Left colon (tissue), 2 donors: ENCODE measurements at regions not wholly inside any gene's neighbourhood (a gene's known extent, or its start where the extent isn't known, plus 50 kb on each side); places are given as distances from the start of the nearest gene placed in this dataset.

Experiments used
- ATAC-seq: fragments of 200-7000 bp; cut with Tn5 transposase; one replicate; pipeline ENCODE4 v1.9.1; 2020; ENCODE audit warnings: mild to moderate bottlenecking, moderate library complexity
- DNase-seq, 2 donors: peaks; one replicate each; pipeline ENCODE4 v3.0.0-alpha.2; 2020
- intact Hi-C, 2 donors: fragments of 100-400 bp; cut with DNase I in 1 of 2; cut with micrococcal nuclease in 1 of 2; formaldehyde crosslinking; loops; one replicate each; pipeline versions ENCODE4 v1.11.2 to v1.14.0; 2022; cut with DNase I, micrococcal nuclease
- donor health status: DM: no; HTN: no; CAD: no.
- donor health status: DM: yes; HTN: yes; CAD: no.

DNA sequence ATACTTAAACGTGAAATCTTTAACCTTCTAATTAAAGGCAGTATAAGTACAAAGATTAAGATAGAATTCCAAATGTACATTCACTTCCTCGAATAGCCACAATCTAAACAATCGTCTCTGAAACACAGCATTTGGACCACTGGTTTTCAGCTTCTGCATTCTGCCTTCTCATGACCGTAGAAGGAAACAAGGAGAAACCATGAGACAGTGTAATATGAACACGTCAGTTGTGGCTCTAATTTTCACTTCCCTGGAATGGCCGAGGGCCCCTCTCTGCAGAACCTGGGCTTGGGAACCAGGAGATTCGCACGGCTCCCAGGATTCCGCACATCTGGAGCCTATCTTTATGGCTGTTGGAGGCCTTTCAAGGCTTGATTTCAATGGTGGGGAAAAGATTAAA is 189.3 kb downstream of the KLF6 start:
- intact Hi-C loops = no loop called here
- DNase-seq (no peak), ATAC-seq (no peak)

DNA sequence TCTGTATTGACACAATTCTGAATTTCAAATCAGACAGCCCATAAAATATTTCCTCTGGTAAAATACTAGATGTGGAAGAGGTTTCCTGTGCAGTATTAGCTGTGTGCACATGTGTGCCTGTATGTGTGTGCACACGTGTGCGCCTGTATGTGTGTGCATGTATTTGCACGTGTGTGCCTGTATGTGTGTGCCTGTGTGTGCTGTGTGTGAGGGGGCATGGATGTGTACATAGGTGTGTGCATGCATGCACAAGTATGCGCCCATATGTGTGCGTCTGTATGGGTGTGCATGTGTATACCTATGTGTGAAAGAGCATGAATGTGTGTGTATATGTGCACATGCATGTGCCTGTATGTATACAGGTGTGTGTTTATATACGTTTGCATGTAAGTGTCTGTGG is 191.4 kb downstream of the KLF6 start:
- ATAC-seq (no peak), DNase-seq (no peak)
- intact Hi-C loops = no loop called here

DNA sequence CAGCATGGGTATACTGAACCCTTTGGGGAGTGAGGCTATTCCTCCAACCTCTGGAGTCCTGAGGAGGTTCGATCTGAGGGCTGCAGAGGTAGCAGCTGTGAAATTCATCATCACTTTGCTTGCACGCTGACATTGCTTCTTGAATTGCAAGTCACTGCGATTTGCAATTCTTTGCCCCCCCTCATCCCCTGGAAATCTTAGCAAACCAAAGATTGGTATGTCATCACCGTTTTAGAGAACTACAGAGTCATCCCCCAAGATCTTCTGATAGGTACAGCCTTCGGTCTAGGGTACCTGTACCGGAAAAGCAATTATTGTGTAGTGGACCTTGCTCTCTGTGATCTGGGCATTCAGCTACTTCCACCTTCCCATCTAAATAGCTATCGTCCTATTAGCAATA is 192.6 kb downstream of the KLF6 start:
- intact Hi-C loops = no loop called here
- DNase-seq (no peak), ATAC-seq (no peak)

DNA sequence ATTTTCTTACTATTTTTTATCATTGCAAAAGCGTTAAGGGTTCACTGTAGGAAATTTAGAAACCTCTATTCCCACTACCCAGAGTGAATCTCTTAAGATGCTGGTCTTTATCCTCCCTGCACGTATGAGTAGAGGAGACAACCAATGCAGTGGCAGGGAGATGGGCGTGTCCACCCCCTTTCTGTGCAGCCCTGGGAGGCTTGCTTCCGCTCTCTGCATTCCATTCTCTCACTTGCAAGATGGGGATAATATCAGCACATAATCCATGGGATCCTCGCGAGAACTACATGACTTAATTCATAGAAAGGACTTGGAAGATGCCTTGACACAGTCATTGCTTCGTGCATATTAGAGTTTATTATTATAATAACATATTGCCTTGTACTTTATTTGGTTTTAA is 196.2 kb downstream of the KLF6 start:
- ATAC-seq = no peak
- no peak for DNase-seq
- intact Hi-C loops = no loop called here

DNA sequence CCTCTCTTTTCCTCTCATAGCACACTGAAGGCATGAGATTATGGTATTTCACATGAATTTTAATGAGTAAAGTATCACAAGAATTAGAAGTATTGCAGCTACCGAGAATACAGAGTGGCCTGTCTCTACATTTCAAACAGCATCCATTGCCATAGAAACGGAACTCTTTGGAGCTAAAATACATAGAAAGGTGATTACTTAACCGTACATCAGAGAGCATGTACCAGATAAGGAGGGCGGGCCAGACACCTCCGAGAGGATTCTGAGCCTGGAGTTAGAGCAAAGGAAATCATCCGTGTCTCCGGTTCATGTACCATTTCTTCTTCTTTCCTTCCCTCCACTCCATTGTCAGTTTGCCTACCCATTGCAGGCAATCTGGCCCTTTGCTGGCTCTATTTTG is 196.7 kb downstream of the KLF6 start:
- DNase-seq (no peak), ATAC-seq (no peak)
- intact Hi-C loops = no loop called here

DNA sequence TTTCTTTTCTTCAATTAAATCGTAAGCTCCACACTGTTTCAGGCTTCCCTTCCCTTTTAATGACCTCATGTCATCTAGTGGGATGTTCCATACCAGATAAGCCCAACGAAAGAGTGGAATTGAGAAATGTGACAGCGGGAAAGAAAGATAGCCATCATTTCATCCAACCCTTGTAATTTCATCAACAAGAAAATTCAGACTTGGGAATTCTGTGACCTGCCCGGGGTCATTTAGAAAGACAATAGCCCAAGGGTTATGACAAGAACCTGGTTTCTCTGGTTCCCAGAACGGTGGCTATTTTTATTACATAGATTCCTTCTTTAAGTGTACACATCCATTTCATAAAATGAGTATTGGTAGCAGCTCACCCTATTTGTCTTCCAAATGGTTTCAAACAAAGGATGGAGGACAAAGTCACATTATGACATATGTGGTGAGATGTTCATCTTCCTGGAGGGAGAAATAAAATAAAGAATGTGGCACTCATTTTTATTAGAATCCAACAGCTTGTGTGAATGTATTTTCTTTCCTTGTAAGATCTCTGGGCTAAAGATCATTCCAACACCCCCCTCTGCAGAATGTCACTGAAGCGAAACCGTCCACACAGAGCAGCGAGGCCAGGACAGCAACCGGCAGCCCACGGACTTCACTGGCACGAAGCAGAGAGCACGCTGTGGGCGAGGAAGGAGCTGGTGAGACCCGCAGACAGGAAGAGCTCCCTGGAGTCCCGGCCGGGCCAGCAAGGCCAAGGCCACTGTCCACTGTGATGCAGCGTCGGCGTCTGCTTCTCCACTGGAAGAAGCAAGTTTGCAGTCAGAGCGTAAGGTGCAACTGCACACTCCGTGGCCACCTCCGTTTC is 199.9 kb downstream of the KLF6 start:
- ATAC-seq (no peak), DNase-seq (no peak)
- intact Hi-C loops = no loop called here

DNA sequence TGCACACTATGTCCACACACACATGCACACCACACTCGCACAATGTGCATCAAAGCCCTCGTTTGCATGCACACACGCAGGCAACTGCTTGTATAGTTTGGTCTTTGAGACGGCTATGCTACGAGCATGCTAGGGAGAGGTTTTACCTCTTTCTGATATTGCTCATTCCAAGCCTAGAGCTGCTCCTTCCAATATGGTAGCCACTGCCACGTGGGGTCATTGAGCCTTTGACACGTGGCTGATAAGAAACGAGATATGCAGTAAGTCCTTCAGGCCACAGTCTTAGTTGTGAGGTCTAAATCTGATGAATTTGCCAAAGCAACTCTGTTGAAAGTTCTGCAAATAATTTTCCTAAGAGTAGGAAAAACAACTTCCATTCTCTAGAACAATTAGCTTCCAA is 204.4 kb downstream of the KLF6 start:
- ATAC-seq = no peak

DNA sequence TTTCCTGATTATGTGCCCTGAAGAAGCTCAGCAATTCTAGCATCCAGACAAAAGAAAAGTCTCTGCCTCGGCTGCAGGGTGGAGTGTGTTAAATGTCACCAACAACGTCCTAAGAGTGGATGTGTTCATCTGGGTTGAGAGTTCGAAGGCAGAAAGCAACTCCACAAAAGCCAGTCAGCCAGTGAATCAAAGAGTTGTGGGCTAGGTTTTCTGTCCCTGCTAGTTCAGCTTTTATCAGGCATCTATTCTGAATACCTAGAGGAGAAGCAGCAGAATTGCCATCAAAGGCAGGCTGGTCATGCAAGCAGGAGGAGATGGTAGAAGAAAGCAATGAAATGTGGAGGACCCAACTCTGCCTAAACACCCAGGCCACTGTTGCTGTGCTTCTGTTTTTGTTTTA is 205.2 kb downstream of the KLF6 start:
- DNase-seq (no peak), ATAC-seq (no peak)
- intact Hi-C loops = no loop called here

More for the DNA sequence above, 204.4 kb downstream of the KLF6 start:
- DNase-seq = no peak
- intact Hi-C loops = no loop called here

DNA sequence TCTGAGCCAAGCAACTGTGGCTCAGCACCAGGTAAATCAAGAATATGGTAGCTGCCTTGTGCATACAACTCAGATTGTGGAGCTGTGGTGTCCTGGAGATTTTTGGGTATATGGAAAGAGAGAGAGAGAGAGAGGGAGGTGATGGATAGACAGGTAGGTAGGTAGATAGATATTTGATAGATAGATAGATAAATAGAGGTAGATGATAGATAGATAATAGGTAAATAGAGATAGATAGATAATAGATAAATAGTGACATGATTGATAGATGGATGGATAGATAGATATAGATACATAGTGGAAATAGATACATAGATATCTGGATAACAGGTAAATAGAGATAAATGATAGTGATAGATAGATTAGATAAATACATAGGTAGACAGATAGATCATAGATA is 206.3 kb downstream of the KLF6 start:
- ATAC-seq (no peak), DNase-seq (no peak)
- intact Hi-C loops = no loop called here

DNA sequence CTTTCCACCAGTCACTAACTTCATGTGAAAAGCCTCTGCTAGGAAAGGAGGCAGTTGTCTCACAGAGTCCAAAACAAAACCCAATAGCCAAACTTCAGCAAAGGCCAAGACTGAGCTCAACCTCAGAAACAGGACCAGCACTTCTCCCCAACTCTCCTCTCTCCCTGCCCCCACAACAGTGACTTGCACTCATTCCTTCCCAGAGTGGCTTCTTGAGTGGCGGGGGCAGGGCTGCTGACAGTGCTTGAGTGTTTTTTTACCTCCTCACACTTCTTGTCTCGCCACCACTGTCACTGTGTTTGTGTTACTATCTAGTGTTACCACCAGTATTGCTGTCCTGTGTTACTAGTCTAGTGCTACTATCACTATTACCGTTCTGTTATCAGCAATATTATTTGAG is 206.8 kb downstream of the KLF6 start:
- intact Hi-C loops = no loop called here
- ATAC-seq = no peak
- no peak for DNase-seq

DNA sequence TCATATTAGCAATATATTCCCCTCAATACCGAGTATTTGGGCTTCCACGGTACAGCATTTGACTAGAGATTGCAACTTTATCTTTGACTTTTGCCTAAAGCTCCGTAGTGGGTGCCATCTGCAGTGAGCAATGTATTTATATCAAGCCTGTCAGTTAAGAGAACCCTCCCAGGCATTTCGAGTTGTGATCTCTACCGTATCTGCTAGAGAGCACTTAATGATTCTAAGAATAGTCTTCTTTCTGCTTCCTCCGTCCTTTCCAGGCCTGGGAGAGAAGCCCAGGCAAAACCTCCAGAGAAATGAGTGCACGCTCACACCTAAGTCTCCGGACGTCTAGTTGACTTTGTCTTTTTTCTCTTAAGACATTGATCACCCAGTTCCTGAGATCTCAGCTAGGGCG is 210.6 kb downstream of the KLF6 start:
- DNase-seq (no peak), ATAC-seq (no peak)
- intact Hi-C loops = no loop called here

DNA sequence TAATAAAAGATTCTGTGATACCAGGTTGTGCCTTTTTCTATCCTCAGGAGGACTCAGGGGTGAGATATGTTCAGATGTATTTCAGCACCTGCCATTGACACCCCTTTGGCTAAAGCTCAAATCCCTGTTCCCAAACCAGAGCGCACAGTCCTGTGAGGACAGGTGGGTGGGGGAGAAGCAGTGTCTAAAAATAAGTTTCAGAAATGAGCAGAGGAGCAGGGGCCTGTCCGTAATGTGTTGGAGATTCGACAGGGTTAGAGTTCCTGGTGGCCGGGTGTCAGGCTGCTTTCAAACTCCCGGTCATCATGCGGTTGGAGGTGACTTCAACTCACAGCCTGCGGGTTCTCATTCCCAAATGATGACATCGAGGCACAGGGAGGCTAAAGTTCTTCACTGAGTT is 211.5 kb downstream of the KLF6 start:
- intact Hi-C loops = no loop called here
- DNase-seq (no peak), ATAC-seq (no peak)

DNA sequence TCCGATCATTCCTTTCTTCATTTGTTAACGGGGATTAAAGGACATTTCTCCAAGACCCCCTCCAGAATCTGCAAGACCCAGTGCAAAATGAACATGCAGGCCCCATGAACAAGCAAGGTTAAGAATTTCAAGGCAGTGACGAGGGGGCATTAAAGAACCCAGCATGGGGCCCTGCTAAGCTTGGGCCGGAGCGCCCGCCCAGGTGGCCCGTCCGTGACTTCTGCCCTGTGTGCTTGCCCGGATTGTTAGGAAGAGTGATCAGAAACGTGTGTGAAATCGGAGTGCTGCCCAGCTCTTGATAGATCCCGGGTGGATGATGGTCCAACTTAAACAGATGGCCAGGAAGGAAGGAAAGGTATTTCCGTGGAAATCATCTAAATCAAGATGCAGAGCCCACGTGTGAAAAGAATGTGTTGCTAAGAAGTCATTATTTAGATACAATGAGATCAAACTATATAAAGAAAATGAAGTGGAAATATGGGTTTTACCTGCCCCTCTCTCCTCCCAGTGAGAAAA is 213.6 kb downstream of the KLF6 start:
- intact Hi-C loops = no loop called here
- ATAC-seq (no peak), DNase-seq (no peak)

DNA sequence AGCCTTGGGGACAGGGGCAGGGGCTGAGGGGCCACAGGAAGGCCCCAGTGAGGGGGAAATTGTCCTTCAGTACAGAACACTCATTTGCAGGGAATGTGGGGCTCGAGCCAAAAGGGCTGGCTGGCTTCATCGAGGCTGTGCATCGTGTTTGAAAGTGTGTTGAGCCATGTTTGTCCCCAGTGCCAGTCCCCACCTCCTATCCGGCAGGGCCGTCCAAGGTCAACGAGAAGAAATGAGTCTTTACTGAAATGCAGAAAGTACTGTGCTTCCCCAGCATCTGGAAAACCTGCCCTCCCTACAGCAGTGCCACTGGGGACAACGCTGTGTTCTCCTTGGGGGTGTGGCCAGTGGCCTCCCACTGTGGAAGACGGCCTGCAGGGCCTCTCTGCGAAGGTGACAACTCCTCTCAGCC is 214.1 kb downstream of the KLF6 start:
- DNase-seq = no peak
- ATAC-seq = no peak
- intact Hi-C loops = no loop called here

DNA sequence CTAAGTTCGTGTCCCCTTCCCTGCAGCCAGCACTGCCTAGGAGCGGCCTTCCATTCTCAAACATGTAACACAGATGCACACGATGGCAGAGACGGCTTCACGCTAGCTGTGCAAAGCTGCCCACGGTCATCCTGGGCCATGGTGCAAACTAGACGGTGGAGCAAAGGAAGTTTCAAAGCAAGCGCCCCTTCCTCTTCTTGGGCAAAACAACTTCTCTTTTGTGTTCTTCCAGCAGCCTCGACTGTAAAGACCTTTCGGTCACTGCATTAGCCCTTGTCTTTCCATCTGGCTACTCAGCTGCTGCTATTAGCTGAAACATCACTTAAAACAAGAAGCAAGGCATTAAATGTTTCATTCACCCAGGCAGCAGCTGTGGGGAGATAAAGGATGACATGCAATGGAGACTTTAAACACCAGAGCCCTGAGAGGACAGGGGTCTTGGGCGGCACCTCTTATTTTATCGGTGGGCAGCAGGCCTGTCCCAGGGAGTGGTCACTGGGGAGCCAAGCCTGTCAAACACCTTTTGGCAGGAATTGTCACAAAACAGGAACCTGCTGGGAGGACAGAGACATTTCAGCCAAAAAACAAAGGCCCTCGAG is 214.8 kb downstream of the KLF6 start:
- intact Hi-C loops = no loop called here
- ATAC-seq = no peak
- DNase-seq = no peak

DNA sequence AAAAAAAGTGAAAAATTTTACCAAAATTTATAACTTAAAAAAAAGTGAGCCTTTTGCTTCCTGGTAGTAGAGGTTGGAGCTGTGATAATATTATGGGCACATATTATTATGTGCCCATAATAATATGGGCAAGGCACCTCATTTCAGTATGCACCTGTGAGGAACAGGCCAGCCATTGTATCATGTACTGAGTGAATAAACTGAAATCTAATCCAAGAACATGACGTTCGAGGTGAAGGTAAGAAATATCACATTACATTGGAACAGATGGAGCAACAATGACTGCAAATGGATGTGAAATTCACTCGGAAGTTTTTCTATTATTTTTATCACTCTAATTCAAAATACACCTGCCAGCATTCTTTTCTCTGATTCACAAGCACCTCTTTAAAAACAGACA is 216.0 kb downstream of the KLF6 start:
- ATAC-seq (no peak), DNase-seq (no peak)
- intact Hi-C loops = no loop called here

DNA sequence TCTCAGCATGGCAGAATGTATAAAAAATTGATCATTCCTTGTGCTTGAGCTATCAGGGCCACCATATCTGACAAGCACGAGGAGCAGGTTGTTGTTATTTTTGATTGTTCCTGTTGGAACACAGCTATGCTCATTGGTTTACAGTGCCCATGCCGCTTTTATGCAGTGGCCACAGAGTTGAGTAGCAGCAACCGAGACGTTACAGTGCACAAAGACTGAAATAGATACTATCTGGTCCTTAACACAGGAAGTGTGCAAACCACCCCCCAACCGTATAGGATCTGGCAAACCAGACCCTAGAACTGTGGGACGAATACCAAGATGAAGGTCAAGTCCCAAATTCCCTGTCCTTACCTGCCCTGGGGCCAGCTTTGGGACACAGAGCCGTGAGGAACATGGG is 216.6 kb downstream of the KLF6 start:
- no peak for ATAC-seq
- intact Hi-C loops = no loop called here
- DNase-seq = no peak

DNA sequence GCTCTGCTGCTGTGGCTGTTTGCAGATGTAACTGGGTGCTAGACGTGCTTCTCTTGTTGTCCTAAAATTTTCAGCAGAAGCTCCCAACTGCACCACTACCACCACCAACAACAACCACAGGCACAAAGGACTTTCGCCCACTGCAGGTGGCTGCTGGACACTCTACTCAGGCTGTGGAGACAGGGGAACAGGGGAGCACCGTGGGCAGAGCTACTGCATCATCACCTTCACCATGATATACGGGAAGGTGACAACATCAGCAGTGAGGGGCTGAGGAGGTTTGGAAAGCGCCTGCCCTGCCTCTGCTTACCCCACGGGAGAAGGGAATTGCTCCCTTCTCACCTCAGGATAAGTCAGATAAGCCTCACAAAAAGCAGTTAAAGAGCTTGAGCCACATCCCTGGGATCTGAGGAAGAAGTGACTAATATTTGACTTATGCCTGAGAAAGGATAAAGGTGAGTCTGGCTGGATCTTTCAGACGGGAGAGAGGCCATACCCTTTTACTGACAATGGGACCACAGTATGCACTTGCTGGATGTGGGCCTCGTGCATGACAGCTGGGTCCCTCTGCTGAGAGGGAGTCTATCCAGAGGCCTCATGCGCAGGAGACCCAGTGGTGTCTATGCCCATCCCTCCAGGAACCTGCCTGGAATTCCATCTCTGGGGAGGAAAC is 217.6 kb downstream of the KLF6 start:
- no peak for ATAC-seq
- DNase-seq = no peak
- intact Hi-C loops = no loop called here

DNA sequence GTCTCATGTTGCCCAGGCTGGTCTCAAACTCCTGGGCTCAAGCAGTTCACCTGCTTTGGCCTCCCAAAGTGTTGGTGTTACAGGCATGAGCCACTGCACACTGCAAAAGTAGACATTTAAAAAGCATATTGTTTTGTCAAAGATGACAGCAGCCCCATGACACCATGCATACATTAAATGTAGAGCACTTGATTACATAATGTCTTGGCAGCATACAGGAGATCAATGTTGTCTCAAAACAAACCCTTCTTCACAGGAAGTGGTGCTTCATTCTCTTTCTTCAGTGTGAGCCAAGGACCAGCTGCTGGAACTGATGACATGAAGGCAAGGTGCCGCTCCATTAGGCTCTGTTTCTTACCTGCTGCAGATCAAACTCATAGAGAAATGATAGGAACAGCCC is 218.4 kb downstream of the KLF6 start:
- intact Hi-C loops = no loop called here
- no peak for ATAC-seq
- no peak for DNase-seq

DNA sequence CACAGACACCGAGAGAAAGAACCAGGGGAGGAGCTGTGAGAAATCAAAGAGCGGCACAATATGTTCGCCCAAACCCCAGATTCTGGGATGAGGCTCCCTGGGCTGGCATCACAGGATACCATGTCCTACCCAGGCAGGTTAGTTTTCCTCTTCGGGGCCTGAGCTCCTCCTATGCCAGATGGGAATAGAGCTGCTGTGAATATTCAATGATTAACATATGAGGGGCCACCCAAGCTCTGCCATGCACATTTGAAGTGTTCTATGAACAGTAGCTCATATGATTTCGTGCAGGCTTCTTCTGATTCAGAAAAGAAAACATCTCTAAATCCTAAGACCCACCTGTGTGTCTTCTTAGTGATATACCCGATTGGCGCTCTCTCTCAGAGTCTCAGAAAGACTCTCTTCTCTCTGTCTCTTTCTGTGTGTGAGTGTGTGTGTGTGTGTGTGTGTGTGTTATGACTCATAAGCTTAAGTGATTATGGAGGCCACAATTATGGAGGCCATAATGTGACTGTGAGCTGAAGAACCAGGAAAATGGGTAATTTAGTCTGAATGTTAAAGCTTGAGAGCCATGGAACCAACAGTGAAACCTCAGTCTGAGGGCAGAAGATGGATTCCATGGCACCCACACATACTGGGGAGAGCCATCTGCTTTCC is 220.5 kb downstream of the KLF6 start:
- intact Hi-C loops = no loop called here
- DNase-seq (no peak), ATAC-seq (no peak)
